HG03354 (cell line): ENCODE measurements at regions not wholly inside any gene's neighbourhood (a gene's known extent, or its start where the extent isn't known, plus 50 kb on each side); places are given as distances from the start of the nearest gene placed in this dataset.
A peak's percentile ranks its signal among the peaks of the same experiment; 100 is the strongest.

Source experiments
- ATAC-seq: cut with Tn5 transposase; IDR thresholded peaks from one replicate; pipeline ENCODE4 v1.9.1; 2021; ENCODE audit warnings: mild to moderate bottlenecking; ENCODE audit not compliant: unreplicated experiment, poor library complexity, severe bottlenecking

GRCh38 chr2:176653479-176654443, 384.5 kb downstream of the MTX2 start:
- ATAC-seq = peak; percentile 96

- ATAC-seq = no peak
These were observed 387.0 kb downstream of the MTX2 start for GRCh38 chr2:176656038-176656775.

- no peak for ATAC-seq
These were observed 387.5 kb downstream of the MTX2 start for GRCh38 chr2:176656776-176657140.

GRCh38 chr2:176657393-176657792, 388.2 kb downstream of the MTX2 start:
- ATAC-seq = no peak

GRCh38 chr2:176658708-176659107, 389.5 kb downstream of the MTX2 start:
- no peak for ATAC-seq

- ATAC-seq = no peak
These were observed 393.5 kb downstream of the MTX2 start for GRCh38 chr2:176662753-176663152.

- ATAC-seq = no peak
These were observed 395.2 kb downstream of the MTX2 start for GRCh38 chr2:176664478-176664877.

GRCh38 chr2:176665086-176665485, 395.8 kb downstream of the MTX2 start:
- ATAC-seq = no peak

GRCh38 chr2:176668912-176669311, 399.7 kb downstream of the MTX2 start:
- no peak for ATAC-seq

- no peak for ATAC-seq
These were observed 400.3 kb downstream of the MTX2 start for GRCh38 chr2:176669398-176670174.

- ATAC-seq = no peak
These were observed 406.2 kb downstream of the MTX2 start for GRCh38 chr2:176675271-176675949.

- no peak for ATAC-seq
These were observed 408.6 kb downstream of the MTX2 start for GRCh38 chr2:176677746-176678265.

- no peak for ATAC-seq
These were observed 409.3 kb downstream of the MTX2 start for GRCh38 chr2:176678571-176678970.

GRCh38 chr2:176679061-176679669, 409.9 kb downstream of the MTX2 start:
- no peak for ATAC-seq

- ATAC-seq = no peak
These were observed 411.8 kb downstream of the MTX2 start for GRCh38 chr2:176680916-176681516.

GRCh38 chr2:176681584-176682115, 412.4 kb downstream of the MTX2 start:
- no peak for ATAC-seq

- no peak for ATAC-seq
These were observed 413.0 kb downstream of the MTX2 start for GRCh38 chr2:176682278-176682677.

GRCh38 chr2:176683618-176684111, 414.4 kb downstream of the MTX2 start:
- ATAC-seq = no peak
